ENCODE measurements at regions not wholly inside any gene's neighbourhood (a gene's known extent, or its start where the extent isn't known, plus 50 kb on each side); places are given as distances from the start of the nearest gene placed in this dataset.

DNA sequence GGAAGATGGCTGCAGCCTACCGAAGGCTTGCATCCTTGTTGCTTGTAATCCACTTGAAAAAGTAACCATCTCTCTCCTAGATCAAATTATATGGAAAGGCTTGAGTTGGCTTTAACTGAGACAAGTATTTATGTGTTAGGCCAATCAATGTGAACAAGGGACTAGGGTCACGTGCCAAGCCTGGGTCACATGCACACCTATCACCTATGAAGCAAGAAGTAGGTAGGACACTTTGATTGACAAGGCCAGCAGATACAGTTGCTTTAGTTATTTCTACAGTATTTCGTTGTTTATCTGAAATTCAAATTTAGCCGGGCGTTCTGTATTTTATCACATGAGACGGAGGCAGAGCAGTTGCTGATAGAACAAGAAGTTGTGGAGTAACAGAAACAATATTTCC lies 212.3 kb upstream of the OTX2 start:
- Histone ChIP-seq H3K4me3 (no peak overlapping the region), H3K4me1 (no peaks in the 10 kb centered on the region), H3K27ac (no peak overlapping the region), H3K27me3 (no peaks in the 10 kb centered on the region), H3K36me3 (no peaks in the 10 kb centered on the region), H3K9me3 (no peaks in the 10 kb centered on the region)
- TF ChIP-seq, protein P1, sequence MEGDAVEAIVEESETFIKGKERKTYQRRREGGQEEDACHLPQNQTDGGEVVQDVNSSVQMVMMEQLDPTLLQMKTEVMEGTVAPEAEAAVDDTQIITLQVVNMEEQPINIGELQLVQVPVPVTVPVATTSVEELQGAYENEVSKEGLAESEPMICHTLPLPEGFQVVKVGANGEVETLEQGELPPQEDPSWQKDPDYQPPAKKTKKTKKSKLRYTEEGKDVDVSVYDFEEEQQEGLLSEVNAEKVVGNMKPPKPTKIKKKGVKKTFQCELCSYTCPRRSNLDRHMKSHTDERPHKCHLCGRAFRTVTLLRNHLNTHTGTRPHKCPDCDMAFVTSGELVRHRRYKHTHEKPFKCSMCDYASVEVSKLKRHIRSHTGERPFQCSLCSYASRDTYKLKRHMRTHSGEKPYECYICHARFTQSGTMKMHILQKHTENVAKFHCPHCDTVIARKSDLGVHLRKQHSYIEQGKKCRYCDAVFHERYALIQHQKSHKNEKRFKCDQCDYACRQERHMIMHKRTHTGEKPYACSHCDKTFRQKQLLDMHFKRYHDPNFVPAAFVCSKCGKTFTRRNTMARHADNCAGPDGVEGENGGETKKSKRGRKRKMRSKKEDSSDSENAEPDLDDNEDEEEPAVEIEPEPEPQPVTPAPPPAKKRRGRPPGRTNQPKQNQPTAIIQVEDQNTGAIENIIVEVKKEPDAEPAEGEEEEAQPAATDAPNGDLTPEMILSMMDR (IDR thresholded peaks at IDR 0.05), result no peak
- DNase-seq (ENCODE audit: low spot score in 2 of 2), result no peak
- intact Hi-C loops (cut with DNase I), result no loop called here

DNA sequence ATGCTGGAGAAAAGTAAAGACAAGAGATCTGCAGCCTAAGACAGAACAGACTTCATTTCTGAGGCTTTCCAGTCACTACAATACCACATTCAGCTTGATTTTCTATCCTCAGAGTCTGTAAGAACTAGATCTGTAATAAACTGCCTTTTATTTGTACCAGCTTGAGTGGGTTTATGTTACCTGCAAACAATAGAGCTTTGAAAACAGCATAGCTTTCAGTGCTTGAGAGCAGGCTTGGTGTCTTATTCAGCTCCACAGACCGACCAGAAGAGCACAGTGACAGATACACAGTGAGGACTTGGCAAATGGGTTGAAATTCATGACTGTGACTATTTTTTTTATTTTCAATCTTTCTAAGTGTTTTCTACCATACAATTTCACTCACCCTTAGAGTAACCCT lies 207.8 kb upstream of the OTX2 start:
- Histone ChIP-seq H3K36me3 (no peaks in the 10 kb centered on the region), H3K27me3 (no peaks in the 10 kb centered on the region), H3K27ac (no peak overlapping the region), H3K4me1 (no peaks in the 10 kb centered on the region), H3K4me3 (no peak overlapping the region), H3K9me3 (peaks cover 0 to under 1% of the 10 kb centered on the region in 2 donors)
- intact Hi-C loops (cut with DNase I), result no loop called here
- DNase-seq (ENCODE audit: low spot score in 2 of 2), result no peak
- TF ChIP-seq, protein P1 (IDR thresholded peaks at IDR 0.05), result no peak

DNA sequence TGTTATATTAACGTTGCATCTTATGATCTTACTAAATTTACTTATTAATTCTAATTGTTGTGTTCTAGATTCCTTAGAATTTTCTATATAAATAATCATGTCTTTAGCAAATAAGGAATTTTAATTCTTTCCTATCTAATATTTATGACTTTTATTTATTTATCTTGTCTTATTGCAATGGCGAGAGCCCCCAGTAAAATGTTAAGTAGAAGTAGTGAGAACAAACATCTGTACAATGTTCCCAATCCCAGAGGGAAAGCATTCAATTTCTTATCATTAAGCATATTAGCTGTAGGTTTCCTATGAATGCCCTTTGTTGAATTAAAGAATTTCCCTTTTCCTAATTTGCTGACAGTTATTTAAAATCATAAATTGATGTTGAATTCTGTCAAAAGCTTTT lies 203.7 kb upstream of the OTX2 start:
- H3K36me3 ChIP-seq, result no peaks in the 10 kb centered on the region
- TF ChIP-seq, protein P1 (IDR thresholded peaks at IDR 0.05), result no peak
- no peaks in the 10 kb centered on the region for H3K4me1 ChIP-seq
- H3K27ac ChIP-seq, result no peak overlapping the region
- DNase-seq (ENCODE audit: low spot score in 2 of 2), result no peak
- H3K4me3 ChIP-seq, result no peak overlapping the region
- peaks cover 0 to 9% of the 10 kb centered on the region in 2 donors for H3K9me3 ChIP-seq
- intact Hi-C loops (cut with DNase I), result no loop called here
- H3K27me3 ChIP-seq, result no peaks in the 10 kb centered on the region

DNA sequence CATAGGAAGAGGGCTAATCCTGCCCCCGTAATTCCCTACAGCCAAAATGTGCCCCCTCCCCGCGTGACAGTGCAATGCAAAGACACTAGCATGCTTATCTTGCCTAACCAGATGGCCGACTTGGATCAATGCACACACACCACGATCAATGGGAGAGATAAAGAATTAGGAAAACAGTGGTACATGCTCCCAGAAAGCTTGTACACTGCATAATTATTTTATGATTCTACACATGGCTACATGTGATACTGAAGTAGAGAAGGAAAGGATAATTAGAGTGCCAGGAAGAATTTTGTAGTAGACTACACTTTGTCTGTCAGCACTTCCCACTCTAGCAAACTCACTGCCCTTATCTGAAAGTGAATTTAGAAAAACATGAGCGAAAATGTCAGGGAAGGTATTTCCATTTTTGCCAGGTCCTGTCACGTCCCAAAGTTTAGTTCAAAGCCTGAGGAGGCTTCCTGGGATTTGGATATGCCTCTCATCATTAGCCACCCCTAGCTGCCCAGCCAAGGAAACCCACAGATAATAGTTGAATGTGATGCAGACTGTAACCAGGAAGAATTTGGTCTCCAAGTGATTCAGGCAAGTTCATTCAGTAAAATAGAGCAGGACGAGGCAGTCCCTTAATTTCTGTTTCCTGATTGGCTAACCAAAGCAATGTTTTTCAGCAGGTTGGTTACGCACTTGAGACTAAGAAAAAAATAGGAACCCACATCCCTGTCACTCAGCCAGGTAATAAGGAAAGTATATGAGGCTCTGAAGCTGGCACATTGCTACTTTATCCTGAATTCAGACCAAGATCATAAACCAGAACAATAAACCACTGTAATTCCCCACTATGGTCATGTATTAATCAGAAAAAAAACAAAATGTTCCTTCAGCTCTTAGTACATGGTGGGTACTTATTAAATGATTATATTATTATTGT lies 199.6 kb upstream of the OTX2 start:
- H3K36me3 ChIP-seq, result no peaks in the 10 kb centered on the region
- H3K4me3 ChIP-seq, result no peak overlapping the region
- H3K9me3 ChIP-seq, result peaks cover 0 to 9% of the 10 kb centered on the region in 2 donors
- DNase-seq (ENCODE audit: low spot score in 2 of 2), result no peak
- H3K27ac ChIP-seq, result no peak overlapping the region
- no peaks in the 10 kb centered on the region for H3K4me1 ChIP-seq
- H3K27me3 ChIP-seq, result no peaks in the 10 kb centered on the region
- TF ChIP-seq, protein P1 (IDR thresholded peaks at IDR 0.05), result no peak
- intact Hi-C loops (cut with DNase I), result no loop called here

DNA sequence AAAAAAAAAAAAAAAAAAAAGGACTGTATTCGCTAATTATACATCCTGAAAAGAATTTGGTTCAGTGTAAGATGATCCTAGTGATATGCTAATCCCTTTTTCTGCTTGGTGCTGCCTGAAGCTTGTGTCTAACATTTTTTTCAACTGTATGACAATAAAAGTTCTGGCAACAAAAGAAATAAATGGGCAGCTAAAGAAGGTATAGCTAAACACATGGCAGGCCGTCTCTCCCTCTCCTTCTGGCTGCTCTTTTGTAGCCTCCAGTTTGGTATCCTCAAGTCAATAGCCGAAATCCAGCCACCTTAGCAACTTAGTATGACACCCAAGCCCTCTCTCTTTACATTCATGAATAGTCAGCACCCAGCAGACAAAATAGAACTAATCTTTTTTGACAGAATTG lies 198.3 kb upstream of the OTX2 start:
- Histone ChIP-seq H3K36me3 (no peaks in the 10 kb centered on the region), H3K27ac (no peak overlapping the region), H3K4me3 (no peak overlapping the region), H3K27me3 (no peaks in the 10 kb centered on the region), H3K9me3 (peaks cover 0 to 9% of the 10 kb centered on the region in 2 donors), H3K4me1 (no peaks in the 10 kb centered on the region)
- TF ChIP-seq, protein P1 (IDR thresholded peaks at IDR 0.05), result no peak
- no peak for DNase-seq (ENCODE audit: low spot score in 2 of 2)
- intact Hi-C loops (cut with DNase I), result no loop called here
